Activated CD8-positive, alpha-beta memory T cell treated with anti-CD3 and anti-CD28 coated beads, Interleukin-2, amount 50 U/mL, for 1 hour (primary cell): ENCODE measurements at regions not wholly inside any gene's neighbourhood (a gene's known extent, or its start where the extent isn't known, plus 50 kb on each side); places are given as distances from the start of the nearest gene placed in this dataset.

Experiments
- DNase-seq: peaks from one replicate; pipeline ENCODE4 v3.0.0-alpha.2; 2020; ENCODE audit errors: extremely low read depth

DNA sequence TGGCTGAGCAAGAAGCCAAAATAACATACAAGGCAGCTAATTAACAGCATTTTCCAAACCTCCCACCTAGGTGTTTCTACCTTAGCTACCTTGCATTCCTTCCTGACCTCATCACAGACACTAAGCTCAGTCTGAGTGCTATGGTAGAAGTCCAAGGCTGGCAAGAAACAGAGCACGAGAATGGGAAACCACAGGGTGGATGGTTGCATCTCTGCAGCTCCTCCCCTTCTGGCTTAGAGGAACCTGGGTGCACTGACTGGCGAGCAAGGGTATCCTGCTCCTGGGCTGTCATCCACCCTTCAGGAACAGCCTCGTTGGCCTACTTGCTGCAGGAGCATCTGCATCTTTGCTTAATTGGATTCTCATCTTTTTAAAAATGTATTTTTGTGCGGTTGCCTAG, 73.1 kb upstream of the KIRREL3 start:
- no peak for DNase-seq

DNA sequence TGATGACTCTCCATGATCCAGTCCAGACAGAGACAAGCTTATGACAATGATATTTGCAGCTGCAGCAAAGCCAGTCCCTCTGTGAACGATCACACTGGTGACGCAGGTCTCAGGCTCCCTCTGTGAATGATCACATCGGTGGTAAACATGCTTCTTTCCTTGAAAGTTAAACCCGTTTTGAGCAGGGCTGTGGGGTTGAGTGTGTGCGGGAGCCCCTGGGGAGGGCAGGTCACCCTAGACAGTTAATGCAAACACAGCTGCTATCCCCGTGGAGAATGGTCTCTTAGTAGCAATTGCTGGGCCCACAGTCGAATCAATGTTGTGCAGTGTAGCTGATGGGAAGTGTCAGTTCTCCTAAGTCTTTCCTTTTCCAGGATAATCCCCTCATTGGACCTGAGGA, 71.0 kb upstream of the KIRREL3 start:
- DNase-seq, result no peak

DNA sequence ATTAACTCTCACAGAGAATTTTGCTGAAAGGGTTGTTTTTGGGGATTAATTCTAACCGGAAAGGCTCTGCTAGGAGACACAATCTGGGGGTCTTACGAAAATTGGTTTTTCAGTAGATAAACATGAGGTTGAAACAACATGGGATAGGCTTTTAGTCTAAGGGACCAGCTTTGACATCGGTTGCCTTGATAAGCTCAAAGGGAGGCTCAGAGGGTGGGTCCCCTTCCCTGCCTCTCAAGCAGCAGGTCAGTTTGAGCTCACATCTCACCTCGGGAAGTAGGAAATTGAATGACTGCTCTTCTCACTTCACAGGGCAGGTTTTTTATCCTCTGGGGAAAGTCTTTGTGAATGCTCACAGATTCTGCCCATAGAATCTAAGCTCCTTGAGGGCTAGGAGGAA, 70.2 kb upstream of the KIRREL3 start:
- no peak for DNase-seq

DNA sequence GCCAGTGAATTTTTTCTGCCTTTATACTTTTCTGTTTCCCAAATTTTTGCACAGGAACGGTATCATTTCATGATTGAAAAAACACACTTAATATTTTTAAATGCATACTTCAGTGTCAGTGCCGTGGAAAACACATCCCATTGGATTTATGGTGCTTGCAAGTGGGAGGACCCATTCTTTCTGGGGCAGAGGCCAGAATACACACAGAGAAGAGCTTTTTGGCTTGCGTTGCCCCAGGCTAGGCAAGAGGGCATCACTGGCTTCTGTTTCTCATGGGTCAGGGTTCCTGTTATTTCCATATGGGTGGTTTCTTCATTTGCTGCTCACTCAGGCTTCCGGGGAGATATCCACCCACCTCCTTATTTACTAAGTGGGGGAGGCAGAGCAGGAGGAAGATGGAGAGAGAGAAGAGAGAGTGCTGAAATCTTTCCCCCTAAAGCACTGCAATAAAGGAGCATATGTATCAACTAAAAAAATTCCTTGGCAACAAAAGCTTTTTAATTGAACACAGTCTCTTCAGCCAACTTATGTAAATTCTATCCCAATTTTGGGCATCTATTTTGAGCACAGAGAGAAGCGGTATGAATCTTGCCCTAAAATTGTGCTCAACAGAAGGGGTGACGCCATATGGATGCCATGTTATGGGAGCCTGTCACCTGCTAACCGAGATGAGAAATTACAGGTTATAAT, 66.0 kb upstream of the KIRREL3 start:
- no peak for DNase-seq

DNA sequence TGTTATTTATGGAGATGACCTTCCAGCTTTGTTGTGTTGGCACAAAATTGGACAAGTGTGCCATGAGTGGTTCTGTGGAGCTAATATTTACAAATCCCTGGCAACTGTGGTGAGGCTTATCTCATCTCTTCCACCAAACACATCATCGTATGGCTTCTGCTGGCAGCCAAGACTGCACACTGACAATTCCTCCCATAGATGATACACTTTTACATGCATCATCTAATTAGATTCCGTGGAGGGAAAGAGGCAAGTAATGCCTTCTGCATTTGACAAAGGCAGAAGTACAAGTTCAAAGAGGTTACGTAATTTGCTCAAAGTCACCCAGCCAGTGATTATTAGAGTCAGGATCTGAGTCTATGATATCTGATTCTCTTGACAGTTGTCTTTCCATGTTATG, 62.7 kb upstream of the KIRREL3 start:
- no peak for DNase-seq

DNA sequence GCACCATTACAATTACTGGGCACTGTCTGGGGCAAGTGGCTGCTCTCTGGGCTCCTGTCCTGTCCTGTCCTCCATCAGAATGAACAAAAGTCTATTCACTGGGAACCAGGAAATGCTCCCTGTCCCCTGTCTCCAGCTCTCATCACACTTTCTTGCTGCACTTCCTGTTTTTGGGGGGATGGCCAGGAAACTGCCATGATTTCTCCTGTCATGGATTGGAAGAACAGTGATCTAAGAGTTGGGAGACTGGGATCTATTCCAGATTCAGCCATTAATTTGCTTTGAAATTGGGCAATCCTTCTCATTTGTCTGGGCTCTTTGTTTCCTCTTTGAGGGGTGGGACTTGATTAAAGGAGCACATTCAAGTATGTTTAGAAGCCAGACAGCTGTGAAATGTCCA, 61.4 kb upstream of the KIRREL3 start:
- DNase-seq, result no peak

DNA sequence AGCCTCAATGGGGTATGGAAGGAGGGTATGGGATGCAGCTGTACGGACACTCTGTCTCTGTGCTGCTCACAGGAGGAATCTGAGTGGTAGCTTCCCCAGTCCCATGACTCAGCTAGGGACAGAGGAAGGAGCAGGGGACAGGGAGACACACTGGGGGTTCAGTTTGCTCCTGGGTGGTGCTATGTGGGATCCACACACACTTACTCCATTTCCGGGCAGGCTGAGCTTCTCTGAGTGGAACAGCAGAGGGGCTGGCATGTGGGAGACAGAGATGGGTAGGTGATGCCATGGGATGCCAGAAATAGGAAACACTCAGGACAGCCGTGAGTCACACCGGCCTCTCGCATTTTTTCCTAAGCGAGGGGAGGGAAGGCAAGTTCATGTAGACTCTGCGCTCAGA, 59.2 kb upstream of the KIRREL3 start:
- no peak for DNase-seq

DNA sequence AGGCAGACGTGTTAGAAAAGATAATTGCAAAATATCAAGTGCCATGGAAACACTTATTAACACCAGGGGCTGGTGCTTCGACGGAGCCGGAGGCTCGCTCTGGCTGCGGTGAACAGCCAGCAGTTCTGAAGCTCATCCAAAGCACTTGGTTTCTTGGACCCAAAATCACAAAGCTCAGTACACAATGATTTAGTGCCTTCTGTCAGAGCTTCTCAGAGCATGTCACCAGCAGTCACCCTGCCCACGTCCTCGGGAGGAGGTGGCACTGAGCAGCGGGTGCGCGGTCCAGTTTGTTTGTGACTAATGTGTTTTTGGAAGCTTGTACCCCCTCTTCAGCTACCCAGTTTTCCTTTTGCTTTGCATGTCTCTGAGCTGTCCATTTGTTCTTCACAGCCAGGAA, 58.7 kb upstream of the KIRREL3 start:
- no peak for DNase-seq

DNA sequence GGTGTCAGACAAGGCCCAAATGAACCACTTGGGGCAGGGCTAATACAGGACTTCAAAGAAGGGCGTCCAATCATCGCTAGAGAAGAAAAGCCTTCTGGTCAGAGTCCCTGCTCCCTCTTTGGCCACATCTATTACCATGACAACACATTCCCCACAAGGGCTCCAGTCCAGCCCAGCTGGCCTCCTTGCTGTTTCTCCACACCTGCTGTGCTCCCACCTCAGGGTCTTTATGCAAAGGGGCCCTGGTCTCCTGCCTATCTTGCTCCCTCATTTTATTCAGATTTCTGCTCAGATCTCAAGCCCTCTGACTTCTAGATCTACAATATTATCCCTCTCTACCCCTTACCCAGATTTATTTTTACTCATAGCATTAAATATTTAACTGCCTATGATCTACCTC, 58.0 kb upstream of the KIRREL3 start:
- DNase-seq, result no peak

DNA sequence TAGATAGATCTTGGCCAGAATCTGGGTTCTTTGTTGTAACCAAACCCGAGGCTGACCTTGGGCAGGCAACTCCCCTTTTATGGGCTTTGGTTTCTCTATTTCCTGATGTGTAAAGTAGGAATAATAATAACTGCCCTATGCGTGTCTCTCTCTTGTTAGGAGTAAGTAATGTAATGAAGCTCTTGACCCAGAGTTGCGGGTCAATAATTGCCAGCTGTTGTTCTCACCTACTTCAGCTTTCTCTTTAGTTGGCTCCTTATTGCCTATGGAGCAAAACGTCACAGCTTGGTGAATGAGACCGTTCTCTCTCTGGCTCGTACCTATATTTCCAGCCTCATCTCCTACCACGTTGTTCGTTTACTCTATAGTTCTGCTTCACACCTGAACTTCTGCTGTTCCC, 56.6 kb upstream of the KIRREL3 start:
- DNase-seq, result no peak

DNA sequence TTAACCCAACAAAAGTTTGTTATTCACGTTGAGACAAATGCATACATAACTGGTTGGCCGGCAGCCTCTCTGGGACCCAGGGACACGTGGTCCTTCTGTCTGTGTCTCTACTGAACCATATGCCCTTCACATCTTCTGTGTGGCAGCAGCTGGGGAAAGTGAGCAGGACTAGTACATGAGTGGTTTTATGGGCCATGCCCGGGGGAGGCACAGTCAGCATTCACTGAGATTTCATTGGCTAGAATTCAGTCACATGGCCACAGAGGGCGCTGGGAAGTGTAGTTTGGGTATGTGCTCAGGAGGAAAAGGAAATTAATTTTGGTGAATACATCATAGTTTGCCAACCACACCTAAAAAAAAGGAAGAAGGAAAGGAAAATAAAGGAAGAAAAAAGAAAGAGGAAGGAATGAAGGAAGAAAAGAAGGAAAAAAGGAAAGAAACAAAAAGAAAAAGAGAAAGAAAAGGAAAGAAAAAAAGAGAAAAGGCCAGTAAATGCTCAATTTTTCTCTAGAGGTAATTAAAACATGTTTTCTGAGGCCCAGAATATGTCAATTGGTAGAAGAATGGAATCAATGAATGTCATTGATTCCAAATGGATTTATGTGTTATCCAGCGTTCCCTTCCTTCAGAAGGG, 55.9 kb upstream of the KIRREL3 start:
- no peak for DNase-seq

DNA sequence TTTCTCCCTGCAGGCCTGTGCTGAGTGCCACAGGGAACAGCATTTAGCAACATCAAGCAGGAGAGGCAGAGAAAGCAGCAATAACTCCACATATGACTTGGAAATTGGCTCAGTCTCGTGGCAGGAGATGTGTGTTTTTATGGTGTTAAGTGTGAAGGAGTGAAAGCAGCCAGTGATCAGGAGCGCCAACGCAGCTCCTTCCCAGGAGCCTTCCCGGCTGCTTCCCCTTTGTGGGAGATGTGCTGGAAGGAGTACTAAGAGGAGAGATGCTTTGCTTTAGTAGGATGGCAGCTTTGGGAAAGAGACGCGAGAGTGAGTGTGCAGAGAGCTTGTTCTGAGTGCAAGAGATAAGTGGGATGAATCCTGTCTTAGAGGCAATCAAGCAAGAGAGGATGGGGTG, 54.7 kb upstream of the KIRREL3 start:
- no peak for DNase-seq

DNA sequence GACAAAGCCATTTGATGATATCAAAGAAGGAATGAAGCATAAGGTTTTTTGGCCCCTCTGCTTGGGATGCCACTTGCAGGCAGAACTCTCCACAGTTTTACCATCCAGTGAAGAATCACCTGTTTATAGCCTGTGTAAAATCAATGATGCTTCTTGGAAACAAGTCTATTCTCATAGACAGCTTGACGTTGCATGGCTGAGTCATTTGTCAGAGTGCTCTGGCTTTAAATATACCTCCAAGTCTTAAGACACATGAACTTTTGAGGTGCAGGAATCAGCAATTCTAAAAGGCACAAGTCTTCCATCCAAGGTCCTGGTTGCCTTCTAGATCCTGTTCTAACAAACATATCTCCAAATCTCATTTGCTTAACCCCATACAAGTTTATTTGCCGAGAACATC, 53.6 kb upstream of the KIRREL3 start:
- no peak for DNase-seq

DNA sequence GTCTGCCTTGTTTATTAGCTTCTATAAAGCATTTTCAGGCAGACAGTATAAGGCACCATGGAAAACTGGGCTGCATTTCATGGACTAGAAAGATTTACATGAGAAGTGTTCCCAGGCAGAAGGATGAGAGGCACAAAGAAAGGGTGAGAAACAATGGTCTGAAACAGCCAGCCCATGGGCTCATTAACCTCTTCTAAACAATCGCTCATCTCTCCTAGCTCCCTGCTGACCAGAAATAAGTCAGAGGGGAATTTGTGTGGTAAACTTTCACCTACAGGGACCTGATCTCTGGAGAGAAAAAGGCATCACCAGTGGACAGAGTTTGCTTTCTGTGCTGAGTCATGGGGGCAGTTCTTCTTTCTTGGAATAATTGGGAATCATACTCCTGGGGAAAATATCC, 51.8 kb upstream of the KIRREL3 start:
- no peak for DNase-seq
